A549 (cell line): ENCODE measurements at regions not wholly inside any gene's neighbourhood (a gene's known extent, or its start where the extent isn't known, plus 50 kb on each side); places are given as distances from the start of the nearest gene placed in this dataset.
"Not testable (repeated sequence)": the region's sequence is repeated elsewhere in the genome, so short reads cannot be mapped to it uniquely, and the experiment has no call there.

ENCODE experiments used
- CBX8 ChIP-seq: fragments of 200-600 bp; sonication (generic); IDR thresholded peaks from 2 replicates; pipeline ENCODE4 v1.6.1; 2016
- CHD2 ChIP-seq: fragments of 150-350 bp; IDR thresholded peaks from 2 replicates; pipeline ENCODE4 v1.6.1; 2014; ENCODE audit warnings: low read length; ENCODE audit not compliant: partially characterized antibody
- CTCF ChIP-seq: fragments of >200 bp; sonication (Bioruptor Twin); formaldehyde crosslinking; IDR thresholded peaks from 3 replicates; pipeline ENCODE4 v1.5.1; 2016
- HDAC2 ChIP-seq: fragments of 200-600 bp; sonication (generic); IDR thresholded peaks from 2 replicates; pipeline ENCODE4 v1.6.1; 2016
- HMGXB4 ChIP-seq: fragments of 250-450 bp; sonication (Bioruptor Pico); IDR thresholded peaks from 2 replicates; pipeline ENCODE4 v1.5.0; 2021; ENCODE audit warnings: mild to moderate bottlenecking, moderate library complexity, borderline replicate concordance
- JUN ChIP-seq, 2 experiments: fragments of >200 bp; sonication (Bioruptor Twin); formaldehyde crosslinking; IDR thresholded peaks; 2 replicates in 1 of 2; 3 replicates in 1 of 2; pipeline ENCODE4 v1.6.1; 2016 to 2017
- JUNB ChIP-seq: fragments of >200 bp; sonication (Bioruptor Twin); formaldehyde crosslinking; IDR thresholded peaks from 2 replicates; pipeline ENCODE4 v1.6.1; 2016
- MAFK ChIP-seq: fragments of 450-650 bp; IDR thresholded peaks from 2 replicates; pipeline ENCODE4 v1.6.1; 2014; ENCODE audit not compliant: partially characterized antibody
- MAX ChIP-seq: IDR thresholded peaks from 2 replicates; pipeline ENCODE4 v1.6.1; 2012
- POLR2A ChIP-seq: IDR thresholded peaks from 2 replicates; pipeline ENCODE4 v1.6.1; 2012; ENCODE audit warnings: mild to moderate bottlenecking, low read length
- REST ChIP-seq: fragments of 200-600 bp; sonication (generic); IDR thresholded peaks from 2 replicates; pipeline ENCODE4 v1.6.1; 2016; ENCODE audit warnings: antibody characterized with exemption, mild to moderate bottlenecking, moderate library complexity
- ZC3H11A ChIP-seq: fragments of 450-650 bp; IDR thresholded peaks from 2 replicates; pipeline ENCODE4 v1.6.1; 2014; ENCODE audit warnings: antibody characterized with exemption, mild to moderate bottlenecking

GRCh38 chr1:83272484-83272883, 726.4 kb downstream of the TTLL7 start:
- not testable (repeated sequence) for TF ChIP-seq JUNB; REST; MAX; ZC3H11A; MAFK; CTCF; POLR2A; CBX8; JUN (IDR thresholded peaks at IDR 0.05); CHD2; HDAC2; HMGXB4 (CRISPR knock-in tag)
